Vagina (tissue), 2 donors: ENCODE measurements at regions not wholly inside any gene's neighbourhood (a gene's known extent, or its start where the extent isn't known, plus 50 kb on each side); places are given as distances from the start of the nearest gene placed in this dataset.

Experiments used
- POLR2A ChIP-seq, 2 donors: fragments of 450-650 bp; IDR thresholded peaks; one replicate each; pipeline ENCODE4 v1.6.1; 2017; ENCODE audit warnings: antibody characterized with exemption in 2 of 2, mild to moderate bottlenecking in 2 of 2, moderate library complexity in 2 of 2
- POLR2AphosphoS5 ChIP-seq, 2 donors: sonication (generic); formaldehyde crosslinking; IDR thresholded peaks; one replicate each; pipeline ENCODE4 v1.9.0; 2017; ENCODE audit warnings: antibody characterized with exemption in 2 of 2, mild to moderate bottlenecking in 2 of 2, low read depth in 1 of 2; ENCODE audit not compliant: insufficient read depth in 1 of 2
- TF ChIP-seq, protein P1 (sequence below), 3 experiments: fragments of 450-650 bp in 2 of 3; fragments of 200-600 bp in 1 of 3; sonication (generic) in 1 of 3; IDR thresholded peaks; one replicate each; pipeline ENCODE4 v1.5.1; 2017 to 2019; ENCODE audit warnings: antibody characterized with exemption in 3 of 3, mild to moderate bottlenecking in 2 of 3, moderate library complexity in 2 of 3

DNA sequence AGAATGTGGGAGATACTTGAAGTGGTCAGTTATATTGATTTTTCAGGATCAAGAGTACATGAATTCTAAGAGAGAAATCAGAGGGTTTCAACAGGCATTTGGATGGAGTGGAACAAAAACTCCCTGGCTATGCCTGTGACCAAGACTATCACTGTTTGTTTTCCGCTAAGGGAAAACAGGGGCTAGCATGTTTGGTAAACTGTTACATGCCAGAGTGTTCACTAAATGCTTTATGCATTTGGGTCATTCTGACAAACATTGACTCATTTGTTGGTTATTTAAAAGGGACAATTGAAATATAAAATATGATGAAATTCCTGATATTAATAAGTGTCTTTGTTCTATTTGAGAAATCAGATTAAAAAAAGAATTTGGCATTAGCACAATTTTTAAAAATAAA, 603.9 kb upstream of the KCNMB2 start:
- TF ChIP-seq POLR2AphosphoS5 (IDR thresholded peaks at IDR 0.05; ENCODE audit: insufficient read depth in 1 of 2, low read depth in 1 of 2) (no peak), POLR2A (IDR thresholded peaks at IDR 0.05) (no peak)
- TF ChIP-seq, protein P1, sequence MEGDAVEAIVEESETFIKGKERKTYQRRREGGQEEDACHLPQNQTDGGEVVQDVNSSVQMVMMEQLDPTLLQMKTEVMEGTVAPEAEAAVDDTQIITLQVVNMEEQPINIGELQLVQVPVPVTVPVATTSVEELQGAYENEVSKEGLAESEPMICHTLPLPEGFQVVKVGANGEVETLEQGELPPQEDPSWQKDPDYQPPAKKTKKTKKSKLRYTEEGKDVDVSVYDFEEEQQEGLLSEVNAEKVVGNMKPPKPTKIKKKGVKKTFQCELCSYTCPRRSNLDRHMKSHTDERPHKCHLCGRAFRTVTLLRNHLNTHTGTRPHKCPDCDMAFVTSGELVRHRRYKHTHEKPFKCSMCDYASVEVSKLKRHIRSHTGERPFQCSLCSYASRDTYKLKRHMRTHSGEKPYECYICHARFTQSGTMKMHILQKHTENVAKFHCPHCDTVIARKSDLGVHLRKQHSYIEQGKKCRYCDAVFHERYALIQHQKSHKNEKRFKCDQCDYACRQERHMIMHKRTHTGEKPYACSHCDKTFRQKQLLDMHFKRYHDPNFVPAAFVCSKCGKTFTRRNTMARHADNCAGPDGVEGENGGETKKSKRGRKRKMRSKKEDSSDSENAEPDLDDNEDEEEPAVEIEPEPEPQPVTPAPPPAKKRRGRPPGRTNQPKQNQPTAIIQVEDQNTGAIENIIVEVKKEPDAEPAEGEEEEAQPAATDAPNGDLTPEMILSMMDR (IDR thresholded peaks at IDR 0.05), result no peak
